GM23338 (cell line): ENCODE measurements at regions not wholly inside any gene's neighbourhood (a gene's known extent, or its start where the extent isn't known, plus 50 kb on each side); places are given as distances from the start of the nearest gene placed in this dataset.

ENCODE experiments used
- ATAC-seq: fragments of 200-7000 bp; cut with Tn5 transposase; 3 replicates; pipeline ENCODE4 v1.9.1; 2020
- DNase-seq: peaks from one replicate; pipeline ENCODE4 v3.0.0-alpha.2; 2015; ENCODE audit warnings: low spot score
- H2AFZ ChIP-seq: fragments of 200-600 bp; sonication (generic); 2 replicates; pipeline ENCODE4 v1.8.0; 2016; ENCODE audit warnings: antibody characterized with exemption, mild to moderate bottlenecking, moderate library complexity
- H3F3A ChIP-seq: fragments of 200-600 bp; sonication (generic); replicated peaks from 2 replicates; pipeline ENCODE4 v1.8.0; 2017; ENCODE audit warnings: antibody characterized with exemption, mixed run types, low read depth
- H3K27ac ChIP-seq: fragments of 200-600 bp; sonication (generic); 2 replicates; pipeline ENCODE4 v1.6.1; 2016; ENCODE audit warnings: low read depth
- H3K27me3 ChIP-seq: fragments of 200-600 bp; sonication (generic); 2 replicates; pipeline ENCODE4 v1.8.0; 2016; ENCODE audit warnings: mild to moderate bottlenecking, mixed run types, moderate library complexity; ENCODE audit not compliant: insufficient read depth
- H3K36me3 ChIP-seq: fragments of 200-600 bp; sonication (generic); 2 replicates; pipeline ENCODE4 v1.8.0; 2016; ENCODE audit warnings: mild to moderate bottlenecking; ENCODE audit not compliant: insufficient read depth
- H3K4me1 ChIP-seq: fragments of 200-600 bp; sonication (generic); 2 replicates; pipeline ENCODE4 v1.8.0; 2016; ENCODE audit warnings: mild to moderate bottlenecking, moderate library complexity; ENCODE audit not compliant: insufficient read depth
- H3K4me2 ChIP-seq: fragments of 200-600 bp; sonication (generic); 2 replicates; pipeline ENCODE4 v1.7.1; 2017; ENCODE audit warnings: mixed run types
- H3K4me3 ChIP-seq: fragments of 200-600 bp; sonication (generic); 2 replicates; pipeline ENCODE4 v1.6.1; 2016; ENCODE audit warnings: mixed run types
- H3K79me2 ChIP-seq: fragments of 200-600 bp; sonication (generic); replicated peaks from 2 replicates; pipeline ENCODE4 v1.8.0; 2017; ENCODE audit warnings: mild to moderate bottlenecking; ENCODE audit not compliant: insufficient read depth
- H3K9me2 ChIP-seq: fragments of 200-600 bp; sonication (generic); 2 replicates; pipeline ENCODE4 v1.8.0; 2017; ENCODE audit not compliant: insufficient read depth
- H4K20me1 ChIP-seq: fragments of 200-600 bp; sonication (generic); replicated peaks from 2 replicates; pipeline ENCODE4 v1.8.0; 2017; ENCODE audit warnings: mild to moderate bottlenecking; ENCODE audit not compliant: insufficient read depth
- H3K27ac Mint-ChIP-seq: 2 replicates; pipeline ENCODE4 v1.8.0; 2020; ENCODE audit warnings: inconsistent platforms, mild to moderate bottlenecking, moderate library complexity, mixed read lengths
- H3K27me3 Mint-ChIP-seq: 3 replicates; pipeline ENCODE4 v1.8.0; 2022; ENCODE audit warnings: low read depth, mild to moderate bottlenecking, moderate library complexity, mixed read lengths, inconsistent platforms; ENCODE audit not compliant: insufficient read depth, poor library complexity
- H3K36me3 Mint-ChIP-seq: 3 replicates; pipeline ENCODE4 v1.8.0; 2021; ENCODE audit warnings: low read depth, mild to moderate bottlenecking, inconsistent platforms, moderate library complexity, mixed read lengths
- H3K4me1 Mint-ChIP-seq: 3 replicates; pipeline ENCODE4 v1.8.0; 2020; ENCODE audit warnings: mild to moderate bottlenecking, inconsistent platforms, mixed read lengths
- H3K4me3 Mint-ChIP-seq: 3 replicates; pipeline ENCODE4 v1.8.0; 2021; ENCODE audit warnings: moderate library complexity, mild to moderate bottlenecking, inconsistent platforms, mixed read lengths
- H3K9me3 Mint-ChIP-seq: 3 replicates; pipeline ENCODE4 v1.8.0; 2020; ENCODE audit warnings: moderate library complexity, mild to moderate bottlenecking, inconsistent platforms, mixed read lengths
- CREB1 ChIP-seq: fragments of 250-450 bp; sonication (Bioruptor Pico); IDR thresholded peaks from 2 replicates; pipeline ENCODE4 v1.5.0; 2020; ENCODE audit warnings: low read depth, mild to moderate bottlenecking, moderate library complexity
- EZH2 ChIP-seq: fragments of 200-600 bp; sonication (generic); IDR thresholded peaks from one replicate; pipeline ENCODE4 v1.8.0; 2017; ENCODE audit warnings: antibody characterized with exemption, mild to moderate bottlenecking, low read depth; ENCODE audit not compliant: unreplicated experiment
- EZH2phosphoT487 ChIP-seq: fragments of 200-600 bp; sonication (generic); IDR thresholded peaks from one replicate; pipeline ENCODE4 v1.8.1; 2018; ENCODE audit warnings: antibody characterized with exemption; ENCODE audit not compliant: unreplicated experiment
- JUNB ChIP-seq: IDR thresholded peaks from one replicate; pipeline ENCODE4 v1.6.1; 2016; ENCODE audit warnings: antibody characterized with exemption; ENCODE audit not compliant: unreplicated experiment
- NANOG ChIP-seq: IDR thresholded peaks from 2 replicates; pipeline ENCODE4 v1.6.1; 2016; ENCODE audit warnings: antibody characterized with exemption, borderline replicate concordance
- POLR2AphosphoS5 ChIP-seq: IDR thresholded peaks from 2 replicates; pipeline ENCODE4 v1.6.1; 2016; ENCODE audit warnings: antibody characterized with exemption, low read depth
- STAT1 ChIP-seq: IDR thresholded peaks from one replicate; pipeline ENCODE4 v1.6.1; 2016; ENCODE audit warnings: antibody characterized with exemption; ENCODE audit not compliant: unreplicated experiment
- ZNF114 ChIP-seq: fragments of 250-450 bp; sonication (Bioruptor Pico); IDR thresholded peaks from 2 replicates; pipeline ENCODE4 v1.5.0; 2020; ENCODE audit warnings: mild to moderate bottlenecking, moderate library complexity
- ZNF331 ChIP-seq: fragments of 250-450 bp; sonication (Bioruptor Pico); IDR thresholded peaks from 2 replicates; pipeline ENCODE4 v1.5.0; 2020; ENCODE audit warnings: low read depth, mild to moderate bottlenecking, moderate library complexity
- TF ChIP-seq, protein P1 (sequence below): IDR thresholded peaks from 2 replicates; pipeline ENCODE4 v1.6.1; 2016; ENCODE audit warnings: antibody characterized with exemption
- TF ChIP-seq, protein P2 (sequence below): IDR thresholded peaks from one replicate; pipeline ENCODE4 v1.6.1; 2018; ENCODE audit warnings: antibody characterized with exemption; ENCODE audit not compliant: unreplicated experiment
- TF ChIP-seq, protein P3 (sequence below), 2 experiments: fragments of 200-600 bp in 1 of 2; sonication (generic) in 1 of 2; conservative IDR thresholded peaks; 2 replicates each; pipeline versions ENCODE4 v1.5.1 to v1.6.1; 2016 to 2017; ENCODE audit warnings: antibody characterized with exemption in 2 of 2, low read depth in 2 of 2, mild to moderate bottlenecking in 2 of 2, moderate library complexity in 1 of 2
- TF ChIP-seq, protein P4 (sequence below): fragments of 250-450 bp; sonication (Bioruptor Pico); IDR thresholded peaks from 2 replicates; pipeline ENCODE4 v1.5.0; 2020; ENCODE audit warnings: mild to moderate bottlenecking, moderate library complexity

DNA sequence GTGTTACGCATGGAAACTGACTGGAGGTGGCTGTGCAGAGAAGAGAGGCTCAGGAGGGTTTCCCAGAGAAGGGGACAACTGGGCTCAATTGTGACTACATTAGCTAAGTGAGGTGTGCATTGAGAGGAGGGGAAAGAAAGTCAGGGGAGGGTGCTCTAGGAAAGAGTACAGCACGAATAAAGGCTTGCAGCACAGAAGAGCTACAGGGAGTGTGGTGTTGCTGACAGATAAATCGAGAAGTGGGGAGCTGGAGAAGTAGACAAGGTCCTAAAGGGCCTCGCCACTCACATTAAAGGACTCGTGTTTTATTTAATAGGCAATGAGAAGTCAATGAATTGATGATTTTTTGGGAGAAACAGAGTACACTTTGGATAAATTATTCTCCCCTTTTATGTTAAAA is 65.7 kb upstream of the CTAGE1 start:
- ATAC-seq (no peak), DNase-seq (no peak)
- Histone ChIP-seq H3K27me3 (no peaks in the 10 kb centered on the region), H4K20me1 (no peaks in the 10 kb centered on the region), H3K27ac (no peak overlapping the region), H3K4me2 (no peak overlapping the region), H2AFZ (no peak overlapping the region), H3K4me1 (no peaks in the 10 kb centered on the region), H3K36me3 (no peaks in the 10 kb centered on the region), H3K4me3 (no peak overlapping the region), H3F3A (no peaks in the 10 kb centered on the region), H3K79me2 (no peaks in the 10 kb centered on the region), H3K9me2 (0 out of 2 replicates have a peak, but pooled peaks cover 7% of the 10 kb centered on the region)
- no peaks in the 10 kb centered on the region for H3K27me3 Mint-ChIP-seq
- H3K27ac Mint-ChIP-seq, result no peak overlapping the region; the same call in 1 of the 2 replicates
- no peaks in the 10 kb centered on the region for H3K4me1 Mint-ChIP-seq
- no peak overlapping the region for H3K4me3 Mint-ChIP-seq
- no peaks in the 10 kb centered on the region for H3K9me3 Mint-ChIP-seq
- TF ChIP-seq, protein P1, sequence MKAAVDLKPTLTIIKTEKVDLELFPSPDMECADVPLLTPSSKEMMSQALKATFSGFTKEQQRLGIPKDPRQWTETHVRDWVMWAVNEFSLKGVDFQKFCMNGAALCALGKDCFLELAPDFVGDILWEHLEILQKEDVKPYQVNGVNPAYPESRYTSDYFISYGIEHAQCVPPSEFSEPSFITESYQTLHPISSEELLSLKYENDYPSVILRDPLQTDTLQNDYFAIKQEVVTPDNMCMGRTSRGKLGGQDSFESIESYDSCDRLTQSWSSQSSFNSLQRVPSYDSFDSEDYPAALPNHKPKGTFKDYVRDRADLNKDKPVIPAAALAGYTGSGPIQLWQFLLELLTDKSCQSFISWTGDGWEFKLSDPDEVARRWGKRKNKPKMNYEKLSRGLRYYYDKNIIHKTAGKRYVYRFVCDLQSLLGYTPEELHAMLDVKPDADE, result no peak
- TF ChIP-seq POLR2AphosphoS5, result no peak
- TF ChIP-seq ZNF331 (CRISPR knock-in tag), result no peak
- TF ChIP-seq, protein P2, sequence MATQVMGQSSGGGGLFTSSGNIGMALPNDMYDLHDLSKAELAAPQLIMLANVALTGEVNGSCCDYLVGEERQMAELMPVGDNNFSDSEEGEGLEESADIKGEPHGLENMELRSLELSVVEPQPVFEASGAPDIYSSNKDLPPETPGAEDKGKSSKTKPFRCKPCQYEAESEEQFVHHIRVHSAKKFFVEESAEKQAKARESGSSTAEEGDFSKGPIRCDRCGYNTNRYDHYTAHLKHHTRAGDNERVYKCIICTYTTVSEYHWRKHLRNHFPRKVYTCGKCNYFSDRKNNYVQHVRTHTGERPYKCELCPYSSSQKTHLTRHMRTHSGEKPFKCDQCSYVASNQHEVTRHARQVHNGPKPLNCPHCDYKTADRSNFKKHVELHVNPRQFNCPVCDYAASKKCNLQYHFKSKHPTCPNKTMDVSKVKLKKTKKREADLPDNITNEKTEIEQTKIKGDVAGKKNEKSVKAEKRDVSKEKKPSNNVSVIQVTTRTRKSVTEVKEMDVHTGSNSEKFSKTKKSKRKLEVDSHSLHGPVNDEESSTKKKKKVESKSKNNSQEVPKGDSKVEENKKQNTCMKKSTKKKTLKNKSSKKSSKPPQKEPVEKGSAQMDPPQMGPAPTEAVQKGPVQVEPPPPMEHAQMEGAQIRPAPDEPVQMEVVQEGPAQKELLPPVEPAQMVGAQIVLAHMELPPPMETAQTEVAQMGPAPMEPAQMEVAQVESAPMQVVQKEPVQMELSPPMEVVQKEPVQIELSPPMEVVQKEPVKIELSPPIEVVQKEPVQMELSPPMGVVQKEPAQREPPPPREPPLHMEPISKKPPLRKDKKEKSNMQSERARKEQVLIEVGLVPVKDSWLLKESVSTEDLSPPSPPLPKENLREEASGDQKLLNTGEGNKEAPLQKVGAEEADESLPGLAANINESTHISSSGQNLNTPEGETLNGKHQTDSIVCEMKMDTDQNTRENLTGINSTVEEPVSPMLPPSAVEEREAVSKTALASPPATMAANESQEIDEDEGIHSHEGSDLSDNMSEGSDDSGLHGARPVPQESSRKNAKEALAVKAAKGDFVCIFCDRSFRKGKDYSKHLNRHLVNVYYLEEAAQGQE, result no peak
- TF ChIP-seq ZNF114 (CRISPR knock-in tag), result no peak
- TF ChIP-seq, protein P3, sequence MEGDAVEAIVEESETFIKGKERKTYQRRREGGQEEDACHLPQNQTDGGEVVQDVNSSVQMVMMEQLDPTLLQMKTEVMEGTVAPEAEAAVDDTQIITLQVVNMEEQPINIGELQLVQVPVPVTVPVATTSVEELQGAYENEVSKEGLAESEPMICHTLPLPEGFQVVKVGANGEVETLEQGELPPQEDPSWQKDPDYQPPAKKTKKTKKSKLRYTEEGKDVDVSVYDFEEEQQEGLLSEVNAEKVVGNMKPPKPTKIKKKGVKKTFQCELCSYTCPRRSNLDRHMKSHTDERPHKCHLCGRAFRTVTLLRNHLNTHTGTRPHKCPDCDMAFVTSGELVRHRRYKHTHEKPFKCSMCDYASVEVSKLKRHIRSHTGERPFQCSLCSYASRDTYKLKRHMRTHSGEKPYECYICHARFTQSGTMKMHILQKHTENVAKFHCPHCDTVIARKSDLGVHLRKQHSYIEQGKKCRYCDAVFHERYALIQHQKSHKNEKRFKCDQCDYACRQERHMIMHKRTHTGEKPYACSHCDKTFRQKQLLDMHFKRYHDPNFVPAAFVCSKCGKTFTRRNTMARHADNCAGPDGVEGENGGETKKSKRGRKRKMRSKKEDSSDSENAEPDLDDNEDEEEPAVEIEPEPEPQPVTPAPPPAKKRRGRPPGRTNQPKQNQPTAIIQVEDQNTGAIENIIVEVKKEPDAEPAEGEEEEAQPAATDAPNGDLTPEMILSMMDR (conservative IDR thresholded peaks at IDR 0.05; ENCODE audit: low read depth in 2 of 2), result no peak
- TF ChIP-seq STAT1, result no peak
- TF ChIP-seq EZH2, result no peak
- TF ChIP-seq NANOG, result no peak
- TF ChIP-seq, protein P4, sequence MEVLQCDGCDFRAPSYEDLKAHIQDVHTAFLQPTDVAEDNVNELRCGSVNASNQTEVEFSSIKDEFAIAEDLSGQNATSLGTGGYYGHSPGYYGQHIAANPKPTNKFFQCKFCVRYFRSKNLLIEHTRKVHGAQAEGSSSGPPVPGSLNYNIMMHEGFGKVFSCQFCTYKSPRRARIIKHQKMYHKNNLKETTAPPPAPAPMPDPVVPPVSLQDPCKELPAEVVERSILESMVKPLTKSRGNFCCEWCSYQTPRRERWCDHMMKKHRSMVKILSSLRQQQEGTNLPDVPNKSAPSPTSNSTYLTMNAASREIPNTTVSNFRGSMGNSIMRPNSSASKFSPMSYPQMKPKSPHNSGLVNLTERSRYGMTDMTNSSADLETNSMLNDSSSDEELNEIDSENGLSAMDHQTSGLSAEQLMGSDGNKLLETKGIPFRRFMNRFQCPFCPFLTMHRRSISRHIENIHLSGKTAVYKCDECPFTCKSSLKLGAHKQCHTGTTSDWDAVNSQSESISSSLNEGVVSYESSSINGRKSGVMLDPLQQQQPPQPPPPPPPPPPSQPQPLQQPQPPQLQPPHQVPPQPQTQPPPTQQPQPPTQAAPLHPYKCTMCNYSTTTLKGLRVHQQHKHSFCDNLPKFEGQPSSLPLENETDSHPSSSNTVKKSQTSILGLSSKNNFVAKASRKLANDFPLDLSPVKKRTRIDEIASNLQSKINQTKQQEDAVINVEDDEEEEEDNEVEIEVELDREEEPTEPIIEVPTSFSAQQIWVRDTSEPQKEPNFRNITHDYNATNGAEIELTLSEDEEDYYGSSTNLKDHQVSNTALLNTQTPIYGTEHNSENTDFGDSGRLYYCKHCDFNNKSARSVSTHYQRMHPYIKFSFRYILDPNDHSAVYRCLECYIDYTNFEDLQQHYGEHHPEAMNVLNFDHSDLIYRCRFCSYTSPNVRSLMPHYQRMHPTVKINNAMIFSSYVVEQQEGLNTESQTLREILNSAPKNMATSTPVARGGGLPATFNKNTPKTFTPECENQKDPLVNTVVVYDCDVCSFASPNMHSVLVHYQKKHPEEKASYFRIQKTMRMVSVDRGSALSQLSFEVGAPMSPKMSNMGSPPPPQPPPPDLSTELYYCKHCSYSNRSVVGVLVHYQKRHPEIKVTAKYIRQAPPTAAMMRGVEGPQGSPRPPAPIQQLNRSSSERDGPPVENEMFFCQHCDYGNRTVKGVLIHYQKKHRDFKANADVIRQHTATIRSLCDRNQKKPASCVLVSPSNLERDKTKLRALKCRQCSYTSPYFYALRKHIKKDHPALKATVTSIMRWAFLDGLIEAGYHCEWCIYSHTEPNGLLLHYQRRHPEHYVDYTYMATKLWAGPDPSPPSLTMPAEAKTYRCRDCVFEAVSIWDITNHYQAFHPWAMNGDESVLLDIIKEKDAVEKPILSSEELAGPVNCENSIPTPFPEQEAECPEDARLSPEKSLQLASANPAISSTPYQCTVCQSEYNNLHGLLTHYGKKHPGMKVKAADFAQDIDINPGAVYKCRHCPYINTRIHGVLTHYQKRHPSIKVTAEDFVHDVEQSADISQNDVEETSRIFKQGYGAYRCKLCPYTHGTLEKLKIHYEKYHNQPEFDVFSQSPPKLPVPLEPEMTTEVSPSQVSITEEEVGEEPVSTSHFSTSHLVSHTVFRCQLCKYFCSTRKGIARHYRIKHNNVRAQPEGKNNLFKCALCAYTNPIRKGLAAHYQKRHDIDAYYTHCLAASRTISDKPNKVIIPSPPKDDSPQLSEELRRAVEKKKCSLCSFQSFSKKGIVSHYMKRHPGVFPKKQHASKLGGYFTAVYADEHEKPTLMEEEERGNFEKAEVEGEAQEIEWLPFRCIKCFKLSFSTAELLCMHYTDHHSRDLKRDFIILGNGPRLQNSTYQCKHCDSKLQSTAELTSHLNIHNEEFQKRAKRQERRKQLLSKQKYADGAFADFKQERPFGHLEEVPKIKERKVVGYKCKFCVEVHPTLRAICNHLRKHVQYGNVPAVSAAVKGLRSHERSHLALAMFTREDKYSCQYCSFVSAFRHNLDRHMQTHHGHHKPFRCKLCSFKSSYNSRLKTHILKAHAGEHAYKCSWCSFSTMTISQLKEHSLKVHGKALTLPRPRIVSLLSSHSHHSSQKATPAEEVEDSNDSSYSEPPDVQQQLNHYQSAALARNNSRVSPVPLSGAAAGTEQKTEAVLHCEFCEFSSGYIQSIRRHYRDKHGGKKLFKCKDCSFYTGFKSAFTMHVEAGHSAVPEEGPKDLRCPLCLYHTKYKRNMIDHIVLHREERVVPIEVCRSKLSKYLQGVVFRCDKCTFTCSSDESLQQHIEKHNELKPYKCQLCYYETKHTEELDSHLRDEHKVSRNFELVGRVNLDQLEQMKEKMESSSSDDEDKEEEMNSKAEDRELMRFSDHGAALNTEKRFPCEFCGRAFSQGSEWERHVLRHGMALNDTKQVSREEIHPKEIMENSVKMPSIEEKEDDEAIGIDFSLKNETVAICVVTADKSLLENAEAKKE (CRISPR knock-in tag), result no peak
- TF ChIP-seq JUNB, result no peak
- TF ChIP-seq CREB1 (CRISPR knock-in tag), result no peak
- TF ChIP-seq EZH2phosphoT487, result no peak
- H3K36me3 Mint-ChIP-seq, result no peaks in the 10 kb centered on the region
